Fibroblast of lung (primary cell): ENCODE measurements at regions not wholly inside any gene's neighbourhood (a gene's known extent, or its start where the extent isn't known, plus 50 kb on each side); places are given as distances from the start of the nearest gene placed in this dataset.

Experiments used
- DNase-seq, 2 donors: peaks; one replicate each; pipeline versions ENCODE4 v3.0.0 to v3.0.0-alpha.2; 2010; ENCODE audit warnings: low read depth in 2 of 2
- H2AFZ ChIP-seq: 2 replicates; pipeline ENCODE4 v1.5.1; 2012; ENCODE audit warnings: low read length, control low read depth, inconsistent platforms
- H3K27ac ChIP-seq: 2 replicates; pipeline ENCODE4 v1.5.1; 2011; ENCODE audit warnings: low read length, control low read depth; ENCODE audit not compliant: insufficient read depth
- H3K27me3 ChIP-seq: 2 replicates; pipeline ENCODE4 v1.5.1; 2011; ENCODE audit warnings: mild to moderate bottlenecking, low read length; ENCODE audit not compliant: control insufficient read depth, insufficient read depth
- H3K36me3 ChIP-seq: 2 replicates; pipeline ENCODE4 v1.5.1; 2011; ENCODE audit warnings: low read length; ENCODE audit not compliant: control insufficient read depth, insufficient read depth
- H3K4me1 ChIP-seq: 2 replicates; pipeline ENCODE4 v1.5.1; 2011; ENCODE audit warnings: low read length; ENCODE audit not compliant: control insufficient read depth, insufficient read depth; ENCODE audit errors: extremely low read depth
- H3K4me2 ChIP-seq: 2 replicates; pipeline ENCODE4 v1.5.1; 2011; ENCODE audit warnings: low read length, control low read depth; ENCODE audit not compliant: insufficient read depth; ENCODE audit errors: extremely low read depth
- H3K4me3 ChIP-seq, 4 experiments: fragments of 200-600 bp in 1 of 4; sonication (generic) in 1 of 4; replicated peaks in 1 of 4; 2 replicates each; pipeline ENCODE4 v1.5.1; 2011 to 2016; ENCODE audit warnings: low read length in 4 of 4, low read depth in 3 of 4, mild to moderate bottlenecking in 3 of 4, control low read depth in 2 of 4, inconsistent platforms in 1 of 4, mixed read lengths in 1 of 4; ENCODE audit not compliant: insufficient read depth in 1 of 4; ENCODE audit errors: control extremely low read depth in 1 of 4
- H3K79me2 ChIP-seq: 2 replicates; pipeline ENCODE4 v1.5.1; 2012; ENCODE audit warnings: mild to moderate bottlenecking, low read length, inconsistent platforms; ENCODE audit not compliant: control insufficient read depth, insufficient read depth
- H3K9ac ChIP-seq: 2 replicates; pipeline ENCODE4 v1.5.1; 2011; ENCODE audit warnings: mild to moderate bottlenecking, low read length, control low read depth; ENCODE audit not compliant: insufficient read depth
- H3K9me3 ChIP-seq: 2 replicates; pipeline ENCODE4 v1.5.1; 2012; ENCODE audit warnings: low read depth, low read length; ENCODE audit not compliant: control insufficient read depth, insufficient read depth
- H4K20me1 ChIP-seq: 2 replicates; pipeline ENCODE4 v1.5.1; 2011; ENCODE audit warnings: low read length; ENCODE audit not compliant: control insufficient read depth, insufficient read depth; ENCODE audit errors: extremely low read depth
- CTCF ChIP-seq, 2 donors: IDR thresholded peaks in 1 of 2; conservative IDR thresholded peaks in 1 of 2; 1 replicate in 1 of 2; 2 replicates in 1 of 2; pipeline ENCODE4 v1.5.1; 2011 to 2012; ENCODE audit warnings: low read length in 2 of 2, control low read depth in 1 of 2, inconsistent platforms in 1 of 2, low read depth in 1 of 2, mild to moderate bottlenecking in 1 of 2
- EZH2 ChIP-seq: IDR thresholded peaks from 2 replicates; pipeline ENCODE4 v1.5.1; 2012; ENCODE audit warnings: low read length, control low read depth, mild to moderate bottlenecking; ENCODE audit errors: missing control alignments

GRCh38 chr13:107373551-107373950 lies 805.6 kb upstream of the ARGLU1 start:
- no peak for TF ChIP-seq EZH2
- peak; percentile 42 to 77 for TF ChIP-seq CTCF (conservative IDR thresholded peaks at IDR 0.05 in 1 of 2, IDR thresholded peaks at IDR 0.05 in 1 of 2; ENCODE audit: low read depth in 1 of 2, low read length in 2 of 2)
- Histone ChIP-seq H2AFZ (no peak overlapping the region), H3K27ac (no peak overlapping the region)

GRCh38 chr13:107370015-107370785 lies 802.3 kb upstream of the ARGLU1 start:
- Histone ChIP-seq H3K27me3 (no peaks in the 10 kb centered on the region), H3K4me3 (no peak overlapping the region), H4K20me1 (no peaks in the 10 kb centered on the region), H3K9ac (no peak overlapping the region), H3K4me1 (no peaks in the 10 kb centered on the region), H3K27ac (peak overlapping the region; percentile 58), H3K79me2 (no peaks in the 10 kb centered on the region), H2AFZ (no peak overlapping the region), H3K9me3 (no peaks in the 10 kb centered on the region), H3K36me3 (no peaks in the 10 kb centered on the region), H3K4me2 (peak overlapping the region; percentile 40)
- TF ChIP-seq EZH2 = no peak
- no peak for TF ChIP-seq CTCF (conservative IDR thresholded peaks at IDR 0.05 in 1 of 2, IDR thresholded peaks at IDR 0.05 in 1 of 2; ENCODE audit: low read depth in 1 of 2, low read length in 2 of 2)
- DNase-seq = peak; percentile 78 to 83

More at GRCh38 chr13:107373551-107373950, 805.6 kb upstream of the ARGLU1 start:
- Histone ChIP-seq H3K4me2 (peak overlapping the region; percentile 40), H3K79me2 (no peaks in the 10 kb centered on the region), H3K9me3 (no peaks in the 10 kb centered on the region), H3K4me3 (no peak overlapping the region), H3K4me1 (no peaks in the 10 kb centered on the region), H3K36me3 (no peaks in the 10 kb centered on the region), H3K9ac (no peak overlapping the region), H4K20me1 (no peaks in the 10 kb centered on the region), H3K27me3 (no peaks in the 10 kb centered on the region)
- DNase-seq = peak; percentile 83 to 91

GRCh38 chr13:107367258-107367657 lies 799.3 kb upstream of the ARGLU1 start:
- H4K20me1 ChIP-seq = no peaks in the 10 kb centered on the region
- no peaks in the 10 kb centered on the region for H3K36me3 ChIP-seq
- no peaks in the 10 kb centered on the region for H3K27me3 ChIP-seq
- H3K4me2 ChIP-seq = no peak overlapping the region
- H3K4me1 ChIP-seq = no peaks in the 10 kb centered on the region
- no peak overlapping the region for H3K9ac ChIP-seq
- no peaks in the 10 kb centered on the region for H3K79me2 ChIP-seq
- no peak overlapping the region for H3K27ac ChIP-seq
- TF ChIP-seq EZH2 = no peak
- no peak for TF ChIP-seq CTCF (conservative IDR thresholded peaks at IDR 0.05 in 1 of 2, IDR thresholded peaks at IDR 0.05 in 1 of 2; ENCODE audit: low read depth in 1 of 2, low read length in 2 of 2)
- peak in 1 of 2 donors; percentile 48 for DNase-seq
- no peaks in the 10 kb centered on the region for H3K9me3 ChIP-seq
- H3K4me3 ChIP-seq = no peak overlapping the region
- no peak overlapping the region for H2AFZ ChIP-seq
